SJSA1 (cell line): ENCODE measurements at regions not wholly inside any gene's neighbourhood (a gene's known extent, or its start where the extent isn't known, plus 50 kb on each side); places are given as distances from the start of the nearest gene placed in this dataset.

Experiments used
- DNase-seq, 2 experiments: peaks; one replicate each; pipeline ENCODE4 v3.0.0-alpha.2; 2015 to 2020; ENCODE audit warnings: low spot score in 2 of 2, low read depth in 1 of 2
- H3K27ac ChIP-seq: fragments of 250-450 bp; sonication (Bioruptor Pico); 2 replicates; pipeline ENCODE4 v1.5.1; 2020; ENCODE audit warnings: mild to moderate bottlenecking, moderate library complexity
- H3K27me3 ChIP-seq: fragments of 250-450 bp; sonication (Bioruptor Pico); replicated peaks from 2 replicates; pipeline ENCODE4 v1.5.1; 2020; ENCODE audit warnings: mild to moderate bottlenecking, moderate library complexity
- H3K36me3 ChIP-seq: fragments of 250-450 bp; sonication (Bioruptor Pico); 2 replicates; pipeline ENCODE4 v1.5.1; 2020; ENCODE audit warnings: mild to moderate bottlenecking
- H3K4me1 ChIP-seq: fragments of 250-450 bp; sonication (Bioruptor Pico); replicated peaks from 2 replicates; pipeline ENCODE4 v1.6.1; 2021; ENCODE audit warnings: mild to moderate bottlenecking
- H3K4me3 ChIP-seq: fragments of 250-450 bp; sonication (Bioruptor Pico); 2 replicates; pipeline ENCODE4 v1.5.1; 2020; ENCODE audit warnings: mild to moderate bottlenecking
- H3K9me3 ChIP-seq: fragments of 250-450 bp; sonication (Bioruptor Pico); replicated peaks from 2 replicates; pipeline ENCODE4 v1.5.1; 2020; ENCODE audit warnings: mild to moderate bottlenecking

DNA sequence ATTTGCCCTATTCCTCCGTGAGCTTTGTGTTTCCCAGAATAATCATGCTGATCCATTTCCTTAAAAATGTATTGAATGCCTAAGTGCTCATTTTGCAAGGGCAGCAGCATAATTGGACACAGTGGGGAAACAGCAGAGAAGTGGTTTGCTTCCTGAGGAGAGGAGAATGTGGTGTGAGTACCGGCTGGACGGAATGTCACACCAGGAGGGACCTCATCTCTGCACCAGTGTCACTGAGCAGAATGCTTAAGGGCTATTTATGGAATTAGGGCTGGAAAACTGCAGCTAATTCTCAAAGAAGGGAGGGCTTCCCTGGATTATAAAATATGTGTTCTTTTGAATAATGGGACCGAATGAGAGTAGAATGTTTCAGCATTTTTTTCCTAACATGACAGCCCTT lies 1100.6 kb upstream of the RBFOX1 start:
- no peak for DNase-seq
- no peak overlapping the region for H3K27ac ChIP-seq
- H3K27me3 ChIP-seq, result no peaks in the 10 kb centered on the region
- 0 out of 2 replicates have a peak, but pooled peaks cover 4% of the 10 kb centered on the region for H3K9me3 ChIP-seq
- no peaks in the 10 kb centered on the region for H3K4me1 ChIP-seq
- no peaks in the 10 kb centered on the region for H3K36me3 ChIP-seq
- no peak overlapping the region for H3K4me3 ChIP-seq

DNA sequence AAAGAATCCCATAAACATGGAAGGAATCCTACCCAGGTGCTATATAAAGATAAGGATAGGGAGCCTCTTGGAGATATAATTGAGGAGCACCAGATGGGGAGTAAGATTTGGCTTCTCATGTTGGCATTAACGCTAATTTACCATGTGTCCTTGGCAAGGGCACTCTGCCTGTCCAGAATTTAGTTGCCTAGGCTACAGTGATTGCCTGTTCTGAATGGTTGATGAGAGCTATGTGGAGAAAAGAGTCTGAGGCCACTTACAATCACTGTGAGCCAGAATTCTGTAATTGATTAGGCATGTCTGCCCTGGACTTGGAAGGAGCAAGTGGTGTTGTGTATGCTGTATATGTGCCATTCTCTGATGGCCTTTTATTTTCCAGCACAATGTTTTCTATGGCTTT lies 1101.2 kb upstream of the RBFOX1 start:
- no peaks in the 10 kb centered on the region for H3K4me1 ChIP-seq
- H3K9me3 ChIP-seq, result 0 out of 2 replicates have a peak, but pooled peaks cover 4% of the 10 kb centered on the region
- no peaks in the 10 kb centered on the region for H3K36me3 ChIP-seq
- no peak overlapping the region for H3K27ac ChIP-seq
- no peaks in the 10 kb centered on the region for H3K27me3 ChIP-seq
- no peak for DNase-seq
- no peak overlapping the region for H3K4me3 ChIP-seq

DNA sequence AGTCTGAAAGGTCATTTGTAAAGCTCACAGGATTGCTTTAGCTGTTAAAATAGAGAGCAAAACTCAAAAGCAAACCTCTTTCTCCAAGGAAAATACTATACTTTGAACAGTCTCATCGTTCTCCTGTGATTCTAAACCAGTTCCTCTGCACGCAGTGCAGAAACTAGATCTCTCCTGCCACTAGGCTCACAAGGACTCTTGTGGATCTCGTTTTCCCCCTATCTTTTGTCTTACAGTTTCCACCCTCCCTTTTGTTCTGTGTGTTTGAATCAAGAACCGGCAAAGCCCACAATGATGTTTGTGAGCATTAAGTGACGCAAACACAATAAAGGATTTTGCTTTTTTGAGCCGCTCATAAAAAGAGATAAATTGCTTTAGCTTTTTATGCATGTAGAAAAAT lies 1103.5 kb upstream of the RBFOX1 start:
- Histone ChIP-seq H3K4me1 (no peaks in the 10 kb centered on the region), H3K27ac (no peak overlapping the region), H3K27me3 (no peaks in the 10 kb centered on the region), H3K36me3 (no peaks in the 10 kb centered on the region), H3K4me3 (no peak overlapping the region), H3K9me3 (0 out of 2 replicates have a peak, but pooled peaks cover 4% of the 10 kb centered on the region)
- DNase-seq, result no peak

DNA sequence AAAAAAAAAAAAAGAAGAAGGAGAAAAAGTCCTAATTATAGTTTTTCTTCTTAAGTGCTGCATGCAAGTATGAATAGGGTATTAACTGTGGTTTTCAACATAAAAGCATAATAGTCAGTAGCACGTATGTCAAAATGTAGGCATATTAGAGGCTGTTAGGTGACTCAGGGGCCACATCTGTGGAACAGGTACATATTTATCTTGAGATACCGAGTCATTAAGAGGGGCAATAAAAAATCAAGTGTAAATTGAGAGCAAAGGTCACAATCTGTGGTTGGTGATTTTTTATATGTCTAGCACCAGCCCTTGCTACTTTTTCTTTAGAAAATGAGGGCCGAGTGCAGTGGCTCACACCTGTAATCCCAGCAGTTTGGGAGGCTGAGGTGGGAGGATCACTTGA lies 1113.8 kb upstream of the RBFOX1 start:
- Histone ChIP-seq H3K9me3 (no peaks in the 10 kb centered on the region), H3K4me3 (no peak overlapping the region), H3K27ac (no peak overlapping the region), H3K27me3 (no peaks in the 10 kb centered on the region), H3K4me1 (no peaks in the 10 kb centered on the region), H3K36me3 (no peaks in the 10 kb centered on the region)
- no peak for DNase-seq

DNA sequence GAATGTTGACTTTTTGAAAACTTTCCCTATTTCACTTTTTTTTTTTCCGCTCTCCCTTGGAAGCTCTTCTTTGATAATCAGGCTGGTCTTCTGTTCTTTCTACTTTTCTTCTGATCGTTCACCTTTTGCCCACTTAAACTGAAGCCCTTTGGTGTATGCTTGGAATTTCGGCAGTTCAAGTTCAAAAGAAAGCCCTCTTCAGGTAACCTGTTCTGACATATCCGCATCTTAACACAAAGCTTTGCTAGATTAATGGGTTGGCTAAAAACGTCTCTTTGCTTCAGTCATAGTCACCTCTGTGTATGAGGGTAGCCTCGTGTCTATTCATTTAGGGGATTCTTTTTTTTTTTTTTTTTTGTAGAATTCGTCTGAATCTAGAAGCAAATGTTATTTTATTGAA lies 1115.8 kb upstream of the RBFOX1 start:
- Histone ChIP-seq H3K36me3 (no peaks in the 10 kb centered on the region), H3K27ac (no peak overlapping the region), H3K4me3 (no peak overlapping the region), H3K27me3 (no peaks in the 10 kb centered on the region), H3K9me3 (no peaks in the 10 kb centered on the region), H3K4me1 (no peaks in the 10 kb centered on the region)
- DNase-seq, result no peak

DNA sequence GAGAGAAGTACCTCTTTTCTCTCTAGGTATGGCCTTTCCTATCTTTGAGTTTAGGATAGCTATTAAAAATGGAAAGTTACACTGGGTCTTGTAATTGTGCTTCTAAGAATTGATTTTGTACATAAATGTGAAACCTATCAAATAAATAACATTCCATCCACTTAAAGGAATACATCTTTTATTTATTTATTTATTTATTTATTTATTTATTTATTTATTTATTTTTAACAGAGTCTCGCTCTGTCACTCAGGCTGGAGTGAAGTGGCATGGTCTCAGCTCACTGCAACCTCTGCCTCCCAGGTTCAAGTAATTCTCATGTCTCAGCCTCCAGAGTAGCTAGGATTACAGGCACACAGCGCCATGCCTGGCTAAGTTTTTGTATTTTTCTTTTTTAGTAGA lies 1114.0 kb upstream of the EEF2KMT start:
- H3K36me3 ChIP-seq, result no peaks in the 10 kb centered on the region
- no peaks in the 10 kb centered on the region for H3K9me3 ChIP-seq
- no peak for DNase-seq
- H3K27me3 ChIP-seq, result no peaks in the 10 kb centered on the region
- H3K4me1 ChIP-seq, result no peaks in the 10 kb centered on the region
- no peak overlapping the region for H3K4me3 ChIP-seq
- no peak overlapping the region for H3K27ac ChIP-seq

DNA sequence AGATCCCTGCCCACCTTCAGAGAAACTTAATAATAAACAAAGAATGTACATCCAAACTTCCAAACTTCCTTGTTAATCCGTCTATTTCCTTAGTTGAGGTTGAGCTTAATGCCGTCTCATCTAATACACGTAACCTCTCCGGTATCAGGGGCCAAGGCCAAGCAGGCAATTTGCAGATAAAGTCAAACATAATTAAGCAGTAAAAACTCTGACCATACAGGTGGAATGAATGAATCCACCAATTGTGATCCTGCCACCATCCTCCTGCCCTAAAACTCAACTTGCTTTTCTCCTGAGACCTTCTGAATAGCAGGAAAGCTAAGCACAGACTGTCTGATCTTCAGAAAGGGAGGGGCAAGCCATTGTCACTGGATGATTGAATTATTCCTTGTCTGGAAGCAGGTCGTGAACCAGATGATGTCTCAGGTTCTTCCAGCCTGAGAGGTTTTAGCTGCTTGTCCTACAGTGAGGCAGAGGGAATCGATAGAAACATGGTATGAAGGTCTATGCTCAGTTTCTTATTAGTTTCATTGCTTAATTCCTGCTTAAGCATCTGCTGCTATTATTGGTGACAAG lies 1111.8 kb upstream of the EEF2KMT start:
- Histone ChIP-seq H3K9me3 (no peaks in the 10 kb centered on the region), H3K27me3 (no peaks in the 10 kb centered on the region), H3K36me3 (no peaks in the 10 kb centered on the region), H3K4me1 (no peaks in the 10 kb centered on the region), H3K4me3 (no peak overlapping the region), H3K27ac (no peak overlapping the region)
- DNase-seq, result no peak

DNA sequence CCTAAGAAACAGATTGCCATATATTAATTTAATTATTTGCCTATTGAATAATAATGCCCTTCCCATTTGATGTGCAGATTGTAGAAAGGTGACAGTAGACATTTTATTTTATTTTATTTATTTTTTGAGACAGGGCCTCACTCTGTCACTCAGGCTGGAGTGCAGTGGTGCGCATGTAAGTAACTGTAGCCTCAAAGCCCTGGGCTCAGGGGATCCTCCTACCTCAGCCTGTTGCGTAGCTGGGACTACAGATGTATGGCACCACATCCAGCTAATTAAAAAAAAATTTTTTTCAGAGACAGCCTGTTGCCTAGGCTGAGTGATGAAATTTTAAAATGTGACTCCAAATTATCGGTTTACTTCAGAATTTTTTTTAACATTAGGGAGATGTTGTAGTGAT lies 1110.0 kb upstream of the EEF2KMT start:
- Histone ChIP-seq H3K4me3 (no peak overlapping the region), H3K36me3 (no peaks in the 10 kb centered on the region), H3K27me3 (no peaks in the 10 kb centered on the region), H3K9me3 (no peaks in the 10 kb centered on the region), H3K4me1 (no peaks in the 10 kb centered on the region), H3K27ac (no peak overlapping the region)
- DNase-seq, result no peak

DNA sequence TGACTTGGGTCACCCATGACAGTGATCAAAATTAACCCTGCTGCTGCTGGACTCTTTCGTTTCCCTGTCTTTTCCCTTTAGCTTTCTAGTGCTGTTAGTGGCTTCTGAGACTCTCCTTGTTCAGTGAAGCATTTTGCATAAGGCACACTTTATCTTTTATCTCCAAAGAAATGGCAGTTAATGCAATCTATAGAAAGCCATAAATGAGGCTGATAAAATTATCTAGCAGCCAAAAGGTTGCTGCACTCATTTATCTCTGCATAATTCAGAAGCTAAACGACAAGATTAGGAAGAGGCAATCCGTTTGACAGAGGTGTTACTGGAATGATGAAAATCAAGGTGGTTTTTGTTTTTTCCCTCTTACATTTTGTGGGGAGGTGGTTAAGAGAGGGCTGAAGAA lies 1109.5 kb upstream of the EEF2KMT start:
- Histone ChIP-seq H3K4me3 (no peak overlapping the region), H3K4me1 (no peaks in the 10 kb centered on the region), H3K9me3 (no peaks in the 10 kb centered on the region), H3K36me3 (no peaks in the 10 kb centered on the region), H3K27me3 (no peaks in the 10 kb centered on the region), H3K27ac (no peak overlapping the region)
- no peak for DNase-seq

DNA sequence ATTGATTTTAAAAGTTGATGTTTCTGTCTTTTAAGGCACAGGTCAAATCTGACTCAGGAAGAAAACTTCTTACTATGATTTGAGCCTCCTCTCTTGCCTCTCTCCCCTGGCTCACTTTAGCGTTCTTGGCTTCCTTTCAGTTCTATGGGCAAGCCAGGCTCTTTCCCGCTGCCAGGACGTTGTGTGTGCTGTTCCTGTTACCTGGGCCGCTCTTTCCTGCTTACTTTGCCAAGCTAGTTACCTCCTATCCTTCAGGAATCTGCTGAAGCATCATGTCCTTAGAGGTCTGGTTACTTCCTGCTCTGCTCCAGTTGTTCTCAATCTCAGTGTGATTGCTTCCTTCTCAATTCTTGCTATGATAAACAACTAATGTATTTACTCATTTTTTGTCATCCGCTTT lies 1108.5 kb upstream of the EEF2KMT start:
- no peak overlapping the region for H3K4me3 ChIP-seq
- H3K27me3 ChIP-seq, result no peaks in the 10 kb centered on the region
- H3K4me1 ChIP-seq, result no peaks in the 10 kb centered on the region
- no peaks in the 10 kb centered on the region for H3K9me3 ChIP-seq
- no peak overlapping the region for H3K27ac ChIP-seq
- no peaks in the 10 kb centered on the region for H3K36me3 ChIP-seq
- DNase-seq, result no peak

DNA sequence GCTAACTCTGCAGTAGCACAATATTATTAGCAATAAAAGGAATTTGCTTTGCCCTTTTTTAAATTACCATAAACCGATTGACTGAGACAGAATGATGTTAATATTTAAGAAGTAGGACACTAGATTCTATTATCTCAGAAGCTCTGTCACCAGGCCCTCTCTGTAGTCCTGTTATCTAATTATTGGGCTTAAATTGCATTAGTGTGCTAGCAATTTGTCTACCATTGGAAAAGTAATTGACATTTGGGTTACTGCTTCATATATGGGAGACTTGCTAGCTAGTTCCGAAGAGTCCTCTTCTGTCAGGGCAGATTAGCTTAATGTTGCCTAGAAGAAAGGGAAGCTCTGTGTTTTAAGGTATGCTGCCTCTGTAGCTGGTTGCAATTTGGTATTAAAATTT lies 1107.3 kb upstream of the EEF2KMT start:
- H3K27me3 ChIP-seq, result no peaks in the 10 kb centered on the region
- no peak overlapping the region for H3K27ac ChIP-seq
- no peaks in the 10 kb centered on the region for H3K4me1 ChIP-seq
- H3K4me3 ChIP-seq, result no peak overlapping the region
- no peaks in the 10 kb centered on the region for H3K36me3 ChIP-seq
- DNase-seq, result no peak
- H3K9me3 ChIP-seq, result no peaks in the 10 kb centered on the region

DNA sequence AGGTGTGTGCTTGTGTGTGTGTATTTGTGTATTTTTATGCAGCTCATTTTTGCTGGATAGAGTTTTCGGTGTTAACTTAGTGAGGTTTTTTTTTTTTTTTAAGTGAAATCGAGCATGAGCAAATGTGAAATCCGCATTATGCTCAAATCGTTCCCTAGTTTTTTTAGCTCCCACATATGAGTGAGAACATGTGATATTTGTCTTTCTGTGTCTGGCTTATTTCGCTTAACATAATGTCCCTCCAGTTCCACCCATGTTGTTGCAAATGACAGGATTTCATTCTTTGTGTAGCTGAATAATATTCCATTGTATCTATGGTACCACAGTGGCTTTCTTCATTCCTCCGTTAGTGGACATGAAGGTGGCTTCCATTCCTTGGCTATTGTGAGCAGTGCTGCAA lies 1103.3 kb upstream of the EEF2KMT start:
- no peaks in the 10 kb centered on the region for H3K27me3 ChIP-seq
- no peak for DNase-seq
- no peak overlapping the region for H3K27ac ChIP-seq
- no peaks in the 10 kb centered on the region for H3K9me3 ChIP-seq
- H3K36me3 ChIP-seq, result no peaks in the 10 kb centered on the region
- H3K4me1 ChIP-seq, result no peaks in the 10 kb centered on the region
- H3K4me3 ChIP-seq, result no peak overlapping the region

DNA sequence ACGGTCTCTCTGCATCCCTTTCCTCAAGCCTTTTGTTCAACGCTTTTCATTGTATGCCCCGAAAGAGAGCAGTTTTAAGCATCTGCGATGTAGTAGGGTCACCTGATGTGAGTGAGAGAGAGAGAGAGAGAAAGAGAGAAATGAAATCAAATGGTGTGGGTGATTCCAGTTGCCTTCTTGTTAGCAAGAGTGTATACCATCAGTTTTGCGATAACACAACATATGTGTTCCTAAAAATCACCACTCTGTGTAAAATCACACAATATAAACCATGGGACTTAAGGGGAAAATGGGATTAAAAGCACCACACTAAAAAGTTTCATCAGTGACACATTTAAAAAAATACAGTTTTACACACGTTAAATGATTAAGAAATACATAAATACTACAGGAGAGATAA lies 1102.7 kb upstream of the EEF2KMT start:
- no peaks in the 10 kb centered on the region for H3K4me1 ChIP-seq
- H3K27ac ChIP-seq, result no peak overlapping the region
- H3K36me3 ChIP-seq, result no peaks in the 10 kb centered on the region
- no peaks in the 10 kb centered on the region for H3K9me3 ChIP-seq
- no peaks in the 10 kb centered on the region for H3K27me3 ChIP-seq
- DNase-seq, result no peak
- no peak overlapping the region for H3K4me3 ChIP-seq

DNA sequence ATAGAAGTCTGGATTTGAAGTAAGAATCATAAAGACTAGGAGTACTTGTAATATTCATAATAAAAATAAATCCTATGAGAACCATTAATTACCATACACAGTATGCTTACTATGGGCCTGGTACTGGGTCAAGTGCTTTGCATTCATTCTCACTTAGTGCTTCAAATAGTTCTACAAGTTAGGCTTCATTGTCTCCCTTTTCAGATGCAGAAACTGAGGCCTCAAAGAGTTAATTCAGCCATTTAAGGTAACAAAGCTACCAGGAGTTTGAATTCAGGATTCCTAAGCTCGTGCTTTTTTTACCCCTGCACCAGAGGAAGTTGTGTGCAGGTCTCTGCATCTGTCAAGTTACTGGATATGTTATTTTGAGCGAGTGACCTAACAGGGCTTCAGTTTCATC lies 1098.4 kb upstream of the EEF2KMT start:
- Histone ChIP-seq H3K4me1 (no peaks in the 10 kb centered on the region), H3K4me3 (no peak overlapping the region), H3K9me3 (0 out of 2 replicates have a peak, but pooled peaks cover 3% of the 10 kb centered on the region), H3K27ac (no peak overlapping the region), H3K36me3 (no peaks in the 10 kb centered on the region), H3K27me3 (no peaks in the 10 kb centered on the region)
- no peak for DNase-seq

DNA sequence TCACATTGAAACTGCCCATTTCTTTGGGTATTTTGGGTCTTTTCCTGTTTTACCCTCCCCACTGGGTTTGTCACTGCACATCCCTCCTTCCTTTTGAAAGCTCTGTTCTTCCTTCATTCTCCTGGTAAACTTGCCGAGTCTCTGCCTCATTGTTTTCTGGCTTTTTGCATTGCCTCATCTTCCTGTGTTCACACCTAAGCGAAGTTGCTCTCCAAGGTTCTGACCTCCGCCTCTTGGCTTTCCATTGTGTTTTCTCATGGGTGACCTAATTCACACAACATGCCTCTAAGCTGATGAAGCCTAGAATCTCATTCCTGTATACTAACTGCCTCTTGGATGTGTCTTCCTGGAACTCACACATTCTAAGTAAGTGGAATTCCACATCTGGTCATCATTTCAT lies 1096.1 kb upstream of the EEF2KMT start:
- no peak for DNase-seq
- Histone ChIP-seq H3K27ac (no peak overlapping the region), H3K4me3 (no peak overlapping the region), H3K9me3 (0 out of 2 replicates have a peak, but pooled peaks cover 3% of the 10 kb centered on the region), H3K27me3 (no peaks in the 10 kb centered on the region), H3K4me1 (no peaks in the 10 kb centered on the region), H3K36me3 (no peaks in the 10 kb centered on the region)
